Transverse colon (tissue), 4 donors: ENCODE measurements at regions not wholly inside any gene's neighbourhood (a gene's known extent, or its start where the extent isn't known, plus 50 kb on each side); places are given as distances from the start of the nearest gene placed in this dataset.

Experiments used
- DNase-seq: peaks from one replicate; pipeline ENCODE4 v3.0.0-alpha.2; 2019
- H3K27ac ChIP-seq, 4 donors: fragments of 200-600 bp; sonication (generic); 2 replicates each; pipeline ENCODE4 v1.5.1; 2016 to 2018; ENCODE audit warnings: inconsistent platforms in 4 of 4
- H3K27me3 ChIP-seq: fragments of 200-600 bp; sonication (generic); 2 replicates; pipeline ENCODE4 v1.5.1; 2017; ENCODE audit warnings: inconsistent platforms
- H3K36me3 ChIP-seq, 4 donors: fragments of 200-600 bp; sonication (generic); 2 replicates each; pipeline ENCODE4 v1.5.1; 2017 to 2019; ENCODE audit warnings: inconsistent platforms in 4 of 4
- H3K4me1 ChIP-seq, 4 donors: fragments of 200-600 bp; sonication (generic); 2 replicates each; pipeline ENCODE4 v1.5.1; 2017 to 2020; ENCODE audit warnings: inconsistent platforms in 4 of 4
- H3K4me3 ChIP-seq, 4 donors: fragments of 200-600 bp; sonication (generic); 1 replicate in 1 of 4; 2 replicates in 3 of 4; pipeline versions ENCODE4 v1.5.1 to v1.6.1; 2017 to 2019; ENCODE audit warnings: inconsistent platforms in 4 of 4
- H3K9me3 ChIP-seq, 2 donors: fragments of 200-600 bp; sonication (generic); 2 replicates each; pipeline ENCODE4 v1.5.1; 2017 to 2019; ENCODE audit warnings: inconsistent platforms in 2 of 2
- CTCF ChIP-seq, 5 experiments: fragments of 200-600 bp in 3 of 5; fragments of 450-650 bp in 2 of 5; sonication (generic) in 3 of 5; IDR thresholded peaks; 1 replicate in 2 of 5; 2 replicates in 3 of 5; pipeline ENCODE4 v1.5.1; 2016 to 2017; ENCODE audit warnings: antibody characterized with exemption in 5 of 5, inconsistent platforms in 3 of 5, mild to moderate bottlenecking in 2 of 5, moderate library complexity in 1 of 5
- EP300 ChIP-seq: sonication (generic); formaldehyde crosslinking; IDR thresholded peaks from one replicate; pipeline ENCODE4 v1.6.1; 2017; ENCODE audit warnings: antibody characterized with exemption, low read depth
- POLR2A ChIP-seq: fragments of 450-650 bp; IDR thresholded peaks from one replicate; pipeline ENCODE4 v1.6.1; 2016; ENCODE audit warnings: antibody characterized with exemption, mild to moderate bottlenecking, moderate library complexity
- POLR2AphosphoS5 ChIP-seq, 3 donors: sonication (generic); formaldehyde crosslinking; IDR thresholded peaks; one replicate each; pipeline ENCODE4 v1.6.1; 2016; ENCODE audit warnings: antibody characterized with exemption in 3 of 3
- WGBS, 2 donors: methylation state at CpG; one replicate each; pipeline ENCODE4 v1.1.5; 2018; ENCODE audit warnings: low coverage in 1 of 2; 5-methylcytosine and 5-hydroxymethylcytosine counted together
- in situ Hi-C, 4 donors: fragments of 200-750 bp; cut with MboI; loops; one replicate each; pipeline versions ENCODE4 v1.15.0 to v1.15.1; 2017; ENCODE audit warnings: low sequenced_read_pairs in 3 of 4, low pct_ligation_motif_present in 1 of 4, low pct_unique_long_range_greater_than_20kb in 1 of 4
- intact Hi-C: fragments of 100-400 bp; cut with DNase I; formaldehyde crosslinking; loops from one replicate; pipeline ENCODE4 v1.15.1; 2023; ENCODE audit warnings: low total_unique reads

GRCh38 chr1:110779636-110780035 lies 93.3 kb upstream of the CD53 start:
- Histone ChIP-seq H3K27ac (no peak overlapping the region), H3K4me1 (no peaks in the 10 kb centered on the region), H3K4me3 (no peak overlapping the region), H3K27me3 (peaks cover 11% of the 10 kb centered on the region), H3K9me3 (no peaks in the 10 kb centered on the region), H3K36me3 (no peaks in the 10 kb centered on the region)
- TF ChIP-seq POLR2AphosphoS5 (IDR thresholded peaks at IDR 0.05) (no peak), EP300 (no peak), CTCF (IDR thresholded peaks at IDR 0.05) (no peak), POLR2A (no peak)
- 45 to 60% methylated on average over 2 to 3 of the region's 3 CpGs for WGBS, 2 donors
- DNase-seq = no peak
- in situ Hi-C loops = loop anchor here in 1 of 4 donors (5.0 kb wide), 1 partner anchor 162 kb away; no protein-coding TSS in a partner anchor
- intact Hi-C loops = loop anchor here (5.0 kb wide), 1 partner anchor 152 kb away; no protein-coding TSS in a partner anchor

DNA sequence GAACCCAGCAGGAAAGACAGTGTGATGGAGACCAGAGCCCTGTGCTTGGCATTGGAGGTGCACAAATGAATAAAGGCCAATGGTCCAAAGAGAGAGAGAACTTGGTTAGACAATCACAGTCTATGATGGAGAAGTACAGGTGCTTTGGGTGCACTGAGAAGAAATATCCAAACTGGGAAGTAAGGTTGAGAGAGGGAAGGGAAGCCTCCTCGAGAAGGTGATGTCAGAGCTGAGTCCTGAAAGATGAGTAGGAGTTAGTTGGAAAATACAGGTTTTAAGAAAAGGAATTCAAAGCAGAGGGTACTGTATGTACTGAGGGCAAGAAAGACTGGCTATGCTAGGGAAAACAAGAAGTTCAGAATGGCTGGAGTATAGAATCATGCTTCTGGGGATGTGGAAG lies 94.1 kb upstream of the CD53 start:
- Histone ChIP-seq H3K27me3 (peaks cover 11% of the 10 kb centered on the region), H3K27ac (no peak overlapping the region), H3K9me3 (no peaks in the 10 kb centered on the region), H3K4me3 (no peak overlapping the region), H3K36me3 (no peaks in the 10 kb centered on the region), H3K4me1 (no peaks in the 10 kb centered on the region)
- WGBS, 2 donors = 36 to 43% methylated on average over 1 of the region's 1 CpG
- in situ Hi-C loops = loop anchor here in 1 of 4 donors (5.0 kb wide), 1 partner anchor 162 kb away; no protein-coding TSS in a partner anchor
- TF ChIP-seq POLR2A (no peak), EP300 (no peak), POLR2AphosphoS5 (IDR thresholded peaks at IDR 0.05) (no peak), CTCF (IDR thresholded peaks at IDR 0.05) (no peak)
- no peak for DNase-seq
- intact Hi-C loops = loop anchor here (5.0 kb wide), 1 partner anchor 152 kb away; no protein-coding TSS in a partner anchor

DNA sequence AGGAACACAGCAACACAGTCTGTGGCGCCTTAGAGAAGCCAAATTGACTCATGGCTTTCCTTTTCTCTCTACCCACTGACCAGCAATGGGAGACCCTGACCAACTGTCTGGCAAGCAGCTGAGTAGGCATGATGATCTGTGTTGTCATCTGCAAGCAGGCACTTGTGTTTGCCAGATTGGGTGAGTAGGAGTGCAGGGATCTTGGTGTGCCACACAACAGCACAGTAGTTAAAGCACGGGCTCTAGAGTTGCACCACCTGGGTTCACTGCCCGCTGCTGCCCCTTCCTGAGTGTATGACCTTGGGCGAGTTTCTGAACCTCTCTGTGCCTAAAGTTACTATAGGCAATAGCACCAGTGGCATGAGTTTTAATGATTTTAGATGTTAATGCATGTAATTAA lies 95.7 kb upstream of the CD53 start:
- 80% methylated on average over 2 to 4 of the region's 4 CpGs for WGBS, 2 donors
- Histone ChIP-seq H3K36me3 (no peaks in the 10 kb centered on the region), H3K27me3 (peaks cover 11% of the 10 kb centered on the region), H3K27ac (no peak overlapping the region), H3K4me3 (no peak overlapping the region), H3K9me3 (no peaks in the 10 kb centered on the region), H3K4me1 (no peaks in the 10 kb centered on the region)
- DNase-seq = no peak
- in situ Hi-C loops (loop anchor here in 1 of 4 donors (5.0 kb wide), 1 partner anchor 160 kb away; no protein-coding TSS in a partner anchor), intact Hi-C loops (loop anchor here (5.0 kb wide), 1 partner anchor 150 kb away; no protein-coding TSS in a partner anchor)
- TF ChIP-seq EP300 = no peak
- no peak for TF ChIP-seq POLR2A
- TF ChIP-seq CTCF (IDR thresholded peaks at IDR 0.05) = no peak
- no peak for TF ChIP-seq POLR2AphosphoS5 (IDR thresholded peaks at IDR 0.05)

DNA sequence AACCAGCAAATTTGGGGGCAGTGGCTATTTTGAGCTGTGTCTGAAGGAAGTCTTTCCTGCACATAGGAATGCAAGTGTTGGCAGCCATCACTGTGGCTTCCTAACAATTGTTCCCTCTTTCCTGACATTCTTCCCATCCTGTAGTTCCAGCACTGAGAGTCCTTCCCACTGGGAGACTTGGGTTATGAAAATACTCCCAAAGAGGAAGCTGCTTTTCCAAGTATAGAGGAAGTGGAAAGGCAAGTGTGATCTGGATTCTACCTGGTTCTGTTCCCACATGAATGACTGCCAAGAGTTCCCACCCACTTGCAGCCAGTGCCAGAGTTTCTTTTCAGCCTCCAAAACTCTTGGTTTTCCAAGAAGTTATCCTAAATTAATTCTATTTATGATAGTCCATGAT lies 98.5 kb upstream of the CD53 start:
- H3K4me3 ChIP-seq = no peak overlapping the region
- in situ Hi-C loops = loop anchor here in 1 of 4 donors (25.0 kb wide), 1 partner anchor 137 kb away; no protein-coding TSS in a partner anchor
- H3K27me3 ChIP-seq = peaks cover 6% of the 10 kb centered on the region
- no peak for TF ChIP-seq POLR2AphosphoS5 (IDR thresholded peaks at IDR 0.05)
- TF ChIP-seq CTCF (IDR thresholded peaks at IDR 0.05) = no peak
- no peak for TF ChIP-seq POLR2A
- TF ChIP-seq EP300 = no peak
- intact Hi-C loops = no loop called here
- H3K27ac ChIP-seq = no peak overlapping the region
- no peak for DNase-seq
- no peaks in the 10 kb centered on the region for H3K36me3 ChIP-seq
- no peaks in the 10 kb centered on the region for H3K4me1 ChIP-seq
- H3K9me3 ChIP-seq = no peaks in the 10 kb centered on the region
